GM23248 (cell line): ENCODE measurements at regions not wholly inside any gene's neighbourhood (a gene's known extent, or its start where the extent isn't known, plus 50 kb on each side); places are given as distances from the start of the nearest gene placed in this dataset.

Experiments
- DNase-seq: peaks from one replicate; pipeline ENCODE4 v3.0.0-alpha.2; 2015
- H2AFZ ChIP-seq: fragments of 200-600 bp; sonication (generic); 2 replicates; pipeline ENCODE4 v1.6.1; 2016; ENCODE audit warnings: antibody characterized with exemption
- H3F3A ChIP-seq: fragments of 200-600 bp; sonication (generic); 2 replicates; pipeline ENCODE4 v1.6.1; 2016; ENCODE audit warnings: mild to moderate bottlenecking, antibody characterized with exemption, mixed run types; ENCODE audit not compliant: insufficient read depth
- H3K27ac ChIP-seq: fragments of 200-600 bp; sonication (generic); 2 replicates; pipeline ENCODE4 v1.5.1; 2016; ENCODE audit warnings: mild to moderate bottlenecking
- H3K27me3 ChIP-seq: fragments of 200-600 bp; sonication (generic); replicated peaks from 2 replicates; pipeline ENCODE4 v1.6.1; 2016; ENCODE audit warnings: mild to moderate bottlenecking; ENCODE audit not compliant: insufficient read depth
- H3K36me3 ChIP-seq: fragments of 200-600 bp; sonication (generic); 2 replicates; pipeline ENCODE4 v1.6.1; 2016; ENCODE audit warnings: low read depth, mild to moderate bottlenecking
- H3K4me1 ChIP-seq: fragments of 200-600 bp; sonication (generic); 2 replicates; pipeline ENCODE4 v1.6.1; 2016; ENCODE audit warnings: mild to moderate bottlenecking; ENCODE audit not compliant: insufficient read depth
- H3K4me2 ChIP-seq: fragments of 200-600 bp; sonication (generic); one replicate; pipeline ENCODE4 v1.6.1; 2016; ENCODE audit warnings: mild to moderate bottlenecking; ENCODE audit not compliant: unreplicated experiment
- H3K4me3 ChIP-seq: fragments of 200-600 bp; sonication (generic); 2 replicates; pipeline ENCODE4 v1.5.1; 2016; ENCODE audit warnings: mild to moderate bottlenecking
- H3K79me2 ChIP-seq: fragments of 200-600 bp; sonication (generic); 2 replicates; pipeline ENCODE4 v1.6.1; 2016; ENCODE audit warnings: mild to moderate bottlenecking; ENCODE audit not compliant: insufficient read depth
- H3K9ac ChIP-seq: fragments of 200-600 bp; sonication (generic); 2 replicates; pipeline ENCODE4 v1.6.1; 2016; ENCODE audit warnings: mild to moderate bottlenecking
- H3K9me2 ChIP-seq: fragments of 200-600 bp; sonication (generic); 2 replicates; pipeline ENCODE4 v1.6.1; 2016; ENCODE audit warnings: mixed run types, mild to moderate bottlenecking, moderate library complexity; ENCODE audit not compliant: insufficient read depth
- H3K9me3 ChIP-seq: fragments of 200-600 bp; sonication (generic); one replicate; pipeline ENCODE4 v1.6.1; 2017; ENCODE audit warnings: low read depth
- H4K20me1 ChIP-seq: fragments of 200-600 bp; sonication (generic); 2 replicates; pipeline ENCODE4 v1.6.0; 2016; ENCODE audit not compliant: insufficient read depth
- EZH2 ChIP-seq: fragments of 200-600 bp; sonication (generic); IDR thresholded peaks from 2 replicates; pipeline ENCODE4 v1.6.1; 2018; ENCODE audit warnings: antibody characterized with exemption, mild to moderate bottlenecking; ENCODE audit not compliant: insufficient read depth, poor library complexity, severe bottlenecking
- EZH2phosphoT487 ChIP-seq: fragments of 200-600 bp; sonication (generic); IDR thresholded peaks from 2 replicates; pipeline ENCODE4 v1.6.1; 2018; ENCODE audit warnings: antibody characterized with exemption, moderate library complexity, mild to moderate bottlenecking, low read depth; ENCODE audit not compliant: insufficient read depth
- WGBS, 2 experiments: methylation state at CpG; one replicate each; pipeline ENCODE4 v1.1.6; 2015 to 2017; ENCODE audit warnings: low lambda C conversion rate in 2 of 2, low coverage in 1 of 2; ENCODE audit errors: missing lambda C conversion rate in 2 of 2; 5-methylcytosine and 5-hydroxymethylcytosine counted together
- in situ Hi-C: fragments of 300-500 bp; cut with MboI; formaldehyde crosslinking; loops from 2 replicates; pipeline ENCODE4 v1.15.0; 2020

DNA sequence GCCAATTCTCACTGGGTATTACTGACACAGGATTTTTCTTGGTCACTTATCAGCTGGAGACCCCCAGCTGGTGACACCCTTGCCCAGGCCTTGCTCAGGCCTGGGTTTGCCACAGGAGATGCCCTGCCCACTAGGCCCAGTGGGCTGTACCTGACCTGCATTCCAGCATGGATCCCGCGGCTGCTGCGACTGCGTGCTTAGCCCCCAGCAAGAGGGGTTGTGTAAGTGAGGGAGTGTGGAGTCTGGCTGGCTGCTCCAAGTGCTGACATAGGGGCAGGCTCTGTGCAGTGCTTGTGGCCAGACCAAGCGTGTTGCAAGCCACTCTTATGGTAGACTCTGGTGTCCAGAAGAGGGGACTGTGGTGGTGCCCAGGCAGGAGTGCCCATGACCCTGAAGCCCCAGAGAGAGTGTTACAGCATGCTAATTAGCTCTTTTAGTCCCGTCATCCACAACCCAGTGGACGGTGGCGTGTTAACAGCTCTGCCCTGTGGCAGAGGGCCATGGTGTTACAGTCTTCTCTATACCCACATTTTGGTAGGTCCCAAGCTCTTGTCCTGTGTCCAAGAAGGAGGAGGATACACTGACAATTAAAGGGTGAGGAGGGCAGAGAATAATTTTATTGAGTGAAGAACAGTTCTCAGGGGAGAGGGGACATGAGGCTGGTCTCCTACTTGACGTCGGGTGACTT is 491.7 kb upstream of the MEIS1 start:
- DNase-seq, result no peak
- H3K9me2 ChIP-seq, result no peaks in the 10 kb centered on the region
- no peak overlapping the region for H3K4me3 ChIP-seq
- no peaks in the 10 kb centered on the region for H3F3A ChIP-seq
- WGBS, 2 experiments, result 63 to 64% methylated on average over 10 of the region's 10 CpGs
- H3K36me3 ChIP-seq, result no peaks in the 10 kb centered on the region
- H3K27ac ChIP-seq, result no peak overlapping the region
- H3K9me3 ChIP-seq, result no peaks in the 10 kb centered on the region
- H3K27me3 ChIP-seq, result no peaks in the 10 kb centered on the region
- no peak overlapping the region for H2AFZ ChIP-seq
- TF ChIP-seq EZH2, result no peak
- TF ChIP-seq EZH2phosphoT487, result no peak
- H3K79me2 ChIP-seq, result no peaks in the 10 kb centered on the region
- in situ Hi-C loops, result no loop called here
- no peak overlapping the region for H3K4me2 ChIP-seq
- H3K9ac ChIP-seq, result no peak overlapping the region
- no peaks in the 10 kb centered on the region for H4K20me1 ChIP-seq
- H3K4me1 ChIP-seq, result peaks cover under 1% of the 10 kb centered on the region

DNA sequence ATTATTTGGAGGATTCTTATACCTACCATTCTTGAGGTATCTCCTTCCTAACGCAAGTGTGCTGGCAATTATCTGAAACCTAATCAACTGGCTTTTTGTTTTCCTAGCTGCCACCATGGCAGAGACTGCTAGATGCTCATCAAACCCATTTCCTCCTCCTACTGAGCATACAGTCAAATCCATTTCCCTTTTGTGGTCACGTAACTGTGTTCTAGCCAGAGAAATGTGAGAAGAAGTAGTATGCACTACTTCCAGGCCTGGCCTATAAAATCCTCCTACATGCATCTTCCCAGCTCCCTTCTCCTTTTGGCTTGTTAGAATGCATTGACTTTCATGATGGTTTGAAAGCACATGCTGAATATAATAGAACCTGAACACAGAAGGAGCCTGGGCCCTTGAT is 494.1 kb upstream of the MEIS1 start:
- no peak for TF ChIP-seq EZH2
- TF ChIP-seq EZH2phosphoT487, result no peak
- H3K9me2 ChIP-seq, result no peaks in the 10 kb centered on the region
- H4K20me1 ChIP-seq, result no peaks in the 10 kb centered on the region
- H3K4me3 ChIP-seq, result no peak overlapping the region
- no peaks in the 10 kb centered on the region for H3K36me3 ChIP-seq
- H3K27me3 ChIP-seq, result no peaks in the 10 kb centered on the region
- peaks cover 12% of the 10 kb centered on the region for H3K4me1 ChIP-seq
- no peaks in the 10 kb centered on the region for H3K79me2 ChIP-seq
- H3K27ac ChIP-seq, result no peak overlapping the region
- 34 to 35% methylated on average over 2 of the region's 2 CpGs for WGBS, 2 experiments
- H2AFZ ChIP-seq, result no peak overlapping the region
- no peak overlapping the region for H3K9ac ChIP-seq
- DNase-seq, result no peak
- in situ Hi-C loops, result no loop called here
- no peaks in the 10 kb centered on the region for H3F3A ChIP-seq
- H3K4me2 ChIP-seq, result no peak overlapping the region
- H3K9me3 ChIP-seq, result no peaks in the 10 kb centered on the region

DNA sequence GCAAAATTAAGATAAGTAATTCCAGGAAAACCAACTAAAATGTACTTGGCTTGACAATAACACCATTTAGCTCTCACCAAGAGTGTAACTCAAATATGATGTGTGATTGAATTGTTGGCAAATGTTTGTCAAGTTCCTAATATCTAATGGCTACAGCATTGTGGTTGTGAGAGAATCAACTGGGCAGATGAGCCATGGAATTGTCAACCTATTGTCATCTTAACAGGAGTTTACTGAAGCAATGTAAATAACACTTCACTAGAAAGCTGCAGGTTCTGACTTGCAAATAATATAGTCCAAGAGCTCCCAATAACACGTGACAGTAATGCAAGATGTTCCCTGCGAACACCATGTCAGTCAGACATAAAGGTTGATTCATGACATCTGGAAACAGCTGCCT is 495.2 kb upstream of the MEIS1 start:
- H2AFZ ChIP-seq, result no peak overlapping the region
- no peaks in the 10 kb centered on the region for H3K9me3 ChIP-seq
- DNase-seq, result no peak
- H3K4me1 ChIP-seq, result peaks cover 12% of the 10 kb centered on the region
- no peaks in the 10 kb centered on the region for H3F3A ChIP-seq
- H3K27me3 ChIP-seq, result no peaks in the 10 kb centered on the region
- no peak overlapping the region for H3K4me3 ChIP-seq
- no peak overlapping the region for H3K9ac ChIP-seq
- H3K36me3 ChIP-seq, result no peaks in the 10 kb centered on the region
- TF ChIP-seq EZH2phosphoT487 (no peak), EZH2 (no peak)
- WGBS, 2 experiments, result 41 to 43% methylated on average over 2 of the region's 2 CpGs
- H3K4me2 ChIP-seq, result no peak overlapping the region
- H3K79me2 ChIP-seq, result no peaks in the 10 kb centered on the region
- in situ Hi-C loops, result no loop called here
- H3K27ac ChIP-seq, result no peak overlapping the region
- no peaks in the 10 kb centered on the region for H3K9me2 ChIP-seq
- H4K20me1 ChIP-seq, result no peaks in the 10 kb centered on the region

DNA sequence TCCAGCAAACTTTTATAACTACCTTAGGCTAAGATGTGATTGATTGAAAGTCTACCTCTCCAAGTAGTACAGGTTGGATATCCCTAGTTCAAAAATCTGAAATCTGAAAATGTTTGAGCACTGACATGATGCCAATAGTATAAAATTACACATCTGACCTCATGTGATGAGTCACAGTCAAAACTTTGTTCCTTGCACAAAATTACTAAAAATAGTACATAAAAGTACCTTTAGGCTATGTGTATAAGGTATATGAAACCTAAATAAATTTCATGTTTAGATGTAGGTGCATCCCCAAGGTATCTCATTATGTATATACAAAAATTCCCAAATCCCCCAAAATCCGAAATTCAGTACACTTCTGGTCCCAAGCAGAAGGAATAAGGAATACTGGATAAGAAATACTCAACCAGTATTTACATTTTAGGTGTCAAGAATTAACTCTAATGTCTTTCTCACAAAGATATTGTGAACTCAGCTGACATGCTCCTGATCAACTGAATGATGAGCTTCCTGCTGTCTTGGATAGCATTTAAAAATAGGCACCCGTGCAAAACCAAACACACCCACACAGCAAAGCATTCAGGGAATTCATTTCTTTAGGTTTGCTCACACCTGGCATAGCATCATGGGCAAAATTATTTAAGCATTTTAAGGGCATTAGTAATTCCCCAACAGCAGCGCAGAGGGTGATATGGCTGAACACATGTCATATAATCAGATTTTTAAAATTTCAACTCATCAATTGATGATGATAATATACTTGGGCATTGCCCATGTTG is 497.4 kb upstream of the MEIS1 start:
- peak overlapping the region; percentile 41 for H3K4me2 ChIP-seq
- no peaks in the 10 kb centered on the region for H3K79me2 ChIP-seq
- H3F3A ChIP-seq, result no peaks in the 10 kb centered on the region
- in situ Hi-C loops, result no loop called here
- no peaks in the 10 kb centered on the region for H4K20me1 ChIP-seq
- H3K4me1 ChIP-seq, result peaks cover 12% of the 10 kb centered on the region
- no peaks in the 10 kb centered on the region for H3K27me3 ChIP-seq
- H3K9me2 ChIP-seq, result no peaks in the 10 kb centered on the region
- H3K9me3 ChIP-seq, result no peaks in the 10 kb centered on the region
- H3K9ac ChIP-seq, result no peak overlapping the region
- H2AFZ ChIP-seq, result no peak overlapping the region
- DNase-seq, result peak; percentile 38
- H3K36me3 ChIP-seq, result no peaks in the 10 kb centered on the region
- 30 to 37% methylated on average over 3 of the region's 3 CpGs for WGBS, 2 experiments
- H3K27ac ChIP-seq, result no peak overlapping the region
- TF ChIP-seq EZH2phosphoT487 (no peak), EZH2 (no peak)
- no peak overlapping the region for H3K4me3 ChIP-seq
